OCI-LY7 (cell line): ENCODE measurements at regions not wholly inside any gene's neighbourhood (a gene's known extent, or its start where the extent isn't known, plus 50 kb on each side); places are given as distances from the start of the nearest gene placed in this dataset.

Source experiments
- BruUV-seq: library from RNA; stranded (reverse); fragments of 400-500 nt; replicated peaks from 2 replicates; lab custom pipeline; 2021; lab: Mats Ljungman, UMichigan
- CTCF ChIA-PET: fragments of 300-600 bp; sonication (Branson Sonifier 250); formaldehyde crosslinking; loops from one replicate; lab custom pipeline; 2022; ENCODE audit warnings: antibody characterized with exemption; ENCODE audit not compliant: unreplicated experiment; lab: Charles Lee
- POLR2A ChIA-PET: fragments of 300-600 bp; sonication (Branson Sonifier 250); formaldehyde crosslinking; loops from one replicate; lab custom pipeline; 2022; ENCODE audit warnings: antibody characterized with exemption; lab: Charles Lee
- DNase-seq: peaks from one replicate; pipeline ENCODE4 v3.0.0-alpha.2; 2015; ENCODE audit warnings: low spot score
- H2AFZ ChIP-seq: fragments of 200-600 bp; sonication (generic), shearing (Covaris generic); 2 replicates; pipeline ENCODE4 v1.6.1; 2014; ENCODE audit warnings: mild to moderate bottlenecking, antibody characterized with exemption, low read length, moderate library complexity
- H3K27ac ChIP-seq: fragments of 200-600 bp; sonication (generic); 2 replicates; pipeline ENCODE4 v1.5.1; 2014; ENCODE audit warnings: mixed run types, low read depth, mild to moderate bottlenecking, moderate library complexity, low read length, inconsistent platforms; ENCODE audit not compliant: poor library complexity, severe bottlenecking
- H3K36me3 ChIP-seq: fragments of 200-600 bp; sonication (generic); 2 replicates; pipeline ENCODE4 v1.6.1; 2014; ENCODE audit warnings: mild to moderate bottlenecking, antibody characterized with exemption, low read length, moderate library complexity, mixed read lengths; ENCODE audit not compliant: insufficient read depth
- H3K4me1 ChIP-seq: fragments of 200-600 bp; sonication (generic); 2 replicates; pipeline ENCODE4 v1.5.1; 2014; ENCODE audit warnings: mild to moderate bottlenecking, low read length; ENCODE audit not compliant: insufficient read depth, poor library complexity, severe bottlenecking
- H3K4me2 ChIP-seq: fragments of 200-600 bp; sonication (generic); 2 replicates; pipeline ENCODE4 v1.6.1; 2014; ENCODE audit warnings: mild to moderate bottlenecking, low read length
- H3K4me3 ChIP-seq: fragments of 200-600 bp; sonication (generic); 2 replicates; pipeline ENCODE4 v1.5.1; 2014; ENCODE audit warnings: mild to moderate bottlenecking, low read depth, low read length; ENCODE audit not compliant: poor library complexity, severe bottlenecking
- H3K79me2 ChIP-seq: fragments of 200-600 bp; sonication (generic); 2 replicates; pipeline ENCODE4 v1.6.1; 2016; ENCODE audit warnings: low read depth, mild to moderate bottlenecking, low read length, moderate library complexity, mixed read lengths; ENCODE audit not compliant: insufficient read depth
- H3K9me2 ChIP-seq: fragments of 200-600 bp; sonication (generic); 2 replicates; pipeline ENCODE4 v1.6.1; 2016; ENCODE audit warnings: mild to moderate bottlenecking, low read length, mixed read lengths; ENCODE audit not compliant: insufficient read depth
- H3K9me3 ChIP-seq: fragments of 200-600 bp; sonication (generic); 2 replicates; pipeline ENCODE4 v1.6.1; 2014; ENCODE audit warnings: mild to moderate bottlenecking, mixed run types, low read length, mixed read lengths
- H4K20me1 ChIP-seq: fragments of 200-600 bp; sonication (generic); 2 replicates; pipeline ENCODE4 v1.6.1; 2014; ENCODE audit warnings: mild to moderate bottlenecking, antibody characterized with exemption, low read length, moderate library complexity, mixed read lengths; ENCODE audit not compliant: insufficient read depth
- CTCF ChIP-seq: fragments of 200-600 bp; sonication (generic); conservative IDR thresholded peaks from 2 replicates; pipeline ENCODE4 v1.5.1; 2014; ENCODE audit warnings: mild to moderate bottlenecking, antibody characterized with exemption, low read length, moderate library complexity, mixed read lengths
- EZH2phosphoT487 ChIP-seq: fragments of 200-600 bp; sonication (generic); IDR thresholded peaks from 2 replicates; pipeline ENCODE4 v1.6.1; 2018; ENCODE audit warnings: low read depth, borderline replicate concordance, mild to moderate bottlenecking, mixed run types, antibody characterized with exemption, low read length, moderate library complexity, mixed read lengths
- intact Hi-C: fragments of 100-400 bp; cut with micrococcal nuclease; formaldehyde crosslinking; loops from one replicate; pipeline ENCODE4 v1.10.0; 2022; ENCODE audit not compliant: unreplicated experiment

GRCh38 chr1:94624203-94624602 lies 82.6 kb upstream of the F3 start:
- Histone ChIP-seq H3K4me1 (no peaks in the 10 kb centered on the region), H3K4me3 (no peak overlapping the region), H4K20me1 (no peaks in the 10 kb centered on the region), H3K36me3 (no peaks in the 10 kb centered on the region), H2AFZ (no peak overlapping the region), H3K79me2 (no peaks in the 10 kb centered on the region), H3K27ac (no peak overlapping the region), H3K4me2 (no peak overlapping the region), H3K9me3 (no peaks in the 10 kb centered on the region), H3K9me2 (no peaks in the 10 kb centered on the region)
- intact Hi-C loops = no loop called here
- no peak for DNase-seq
- POLR2A ChIA-PET = no interaction called here
- CTCF ChIA-PET = interaction anchor here (0.5 kb wide), 1 partner anchor 82 kb away, joined by 3 read pairs; no protein-coding TSS in a partner anchor
- BruUV-seq = no TSS peak
- TF ChIP-seq EZH2phosphoT487 = no peak
- no peak for TF ChIP-seq CTCF

DNA sequence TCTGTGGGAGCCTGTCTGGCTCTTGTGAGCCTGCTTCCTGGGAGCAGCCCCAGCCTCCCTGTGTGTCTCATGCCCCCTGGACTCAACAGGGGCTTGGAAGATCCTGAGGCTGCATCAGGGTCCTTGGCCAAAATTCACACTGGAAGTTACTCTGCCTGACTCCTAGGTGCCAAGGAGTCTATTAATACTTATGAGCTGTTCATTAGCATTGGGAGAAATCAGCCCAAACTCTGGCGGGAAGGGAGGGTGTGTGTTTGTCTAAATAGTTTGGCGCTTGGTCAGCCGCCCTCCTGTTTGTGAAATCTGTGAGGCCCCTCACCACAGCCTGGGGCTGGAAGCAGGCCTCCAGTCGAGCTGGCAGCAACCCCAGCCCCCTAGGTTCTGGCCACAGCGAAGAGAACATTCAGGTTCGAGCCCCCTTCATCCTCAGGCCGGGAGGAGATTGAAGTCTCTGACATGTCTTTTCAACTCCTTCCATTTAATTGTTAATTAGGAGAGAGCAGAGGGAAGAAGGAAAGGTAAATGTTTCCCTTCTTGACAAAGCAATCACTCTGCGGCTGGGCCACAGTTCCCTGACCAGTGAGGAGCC lies 82.1 kb upstream of the F3 start:
- intact Hi-C loops = no loop called here
- Histone ChIP-seq H3K79me2 (no peaks in the 10 kb centered on the region), H3K4me2 (no peak overlapping the region), H3K27ac (no peak overlapping the region), H3K9me3 (no peaks in the 10 kb centered on the region), H2AFZ (no peak overlapping the region), H4K20me1 (no peaks in the 10 kb centered on the region), H3K4me1 (no peaks in the 10 kb centered on the region), H3K4me3 (no peak overlapping the region), H3K36me3 (no peaks in the 10 kb centered on the region), H3K9me2 (no peaks in the 10 kb centered on the region)
- no peak for DNase-seq
- ChIA-PET POLR2A (no interaction called here), CTCF (interaction anchor here (0.5 kb wide), 1 partner anchor 83 kb away, joined by 3 read pairs; no protein-coding TSS in a partner anchor)
- no TSS peak for BruUV-seq
- TF ChIP-seq CTCF (no peak), EZH2phosphoT487 (no peak)

GRCh38 chr1:94622757-94623156 lies 81.2 kb upstream of the F3 start:
- no peak for DNase-seq
- TF ChIP-seq CTCF = no peak
- ChIA-PET POLR2A (no interaction called here), CTCF (no interaction called here)
- Histone ChIP-seq H4K20me1 (no peaks in the 10 kb centered on the region), H3K4me3 (no peak overlapping the region), H2AFZ (no peak overlapping the region), H3K9me3 (no peaks in the 10 kb centered on the region), H3K4me2 (no peak overlapping the region), H3K27ac (no peak overlapping the region), H3K36me3 (no peaks in the 10 kb centered on the region), H3K4me1 (no peaks in the 10 kb centered on the region), H3K9me2 (no peaks in the 10 kb centered on the region), H3K79me2 (no peaks in the 10 kb centered on the region)
- BruUV-seq = no TSS peak
- intact Hi-C loops = no loop called here
